ENCODE measurements at regions not wholly inside any gene's neighbourhood (a gene's known extent, or its start where the extent isn't known, plus 50 kb on each side); places are given as distances from the start of the nearest gene placed in this dataset.

GRCh38 chr9:31415164-31415563 lies 969.3 kb upstream of the ACO1 start:
- no peak overlapping the region for H2AFZ ChIP-seq (ENCODE audit: low read depth, low read length, poor library complexity, severe bottlenecking)
- POLR2A ChIA-PET, result no interaction called here

More at GRCh38 chr9:31415164-31415563, 969.3 kb upstream of the ACO1 start:
- no peaks in the 10 kb centered on the region for H3K9me2 ChIP-seq (ENCODE audit: insufficient read depth)
- intact Hi-C loops (cut with micrococcal nuclease), result no loop called here
- ATAC-seq (no peak), DNase-seq (ENCODE audit: low read depth, low spot score) (no peak)
- no peak overlapping the region for H3K9ac ChIP-seq (ENCODE audit: low read length)
- no peaks in the 10 kb centered on the region for H3K27me3 ChIP-seq (ENCODE audit: insufficient read depth, low read length)
- CTCF ChIA-PET, result no interaction called here
- no peaks in the 10 kb centered on the region for H3K79me2 ChIP-seq (ENCODE audit: insufficient read depth, low read length)
- no peak overlapping the region for H3K27ac ChIP-seq (ENCODE audit: low read depth, low read length)
- BruUV-seq (replicated peaks), result no TSS peak
- no peaks in the 10 kb centered on the region for H4K20me1 ChIP-seq (ENCODE audit: insufficient read depth)
- no peaks in the 10 kb centered on the region for H3K9me3 ChIP-seq (ENCODE audit: control insufficient read depth in 1 of 2, insufficient read depth in 1 of 2, low read depth in 1 of 2, low read length in 2 of 2)
- H3K4me3 ChIP-seq (replicated peaks in 1 of 2; ENCODE audit: low read depth in 1 of 2, low read length in 2 of 2), result no peak overlapping the region
- RAD21 ChIA-PET (ENCODE audit: low non-redundant PET in 1 of 2, low total read pairs in 2 of 2, uncharacterized antibody in 2 of 2, unreplicated experiment in 2 of 2), result no interaction called here
- no peak overlapping the region for H3K4me2 ChIP-seq (ENCODE audit: low read length)
- TF ChIP-seq YY1 (IDR thresholded peaks at IDR 0.05; ENCODE audit: extremely low read depth, insufficient replicate concordance, low read depth, low read length), result no peak
- no peak for TF ChIP-seq CEBPB (IDR thresholded peaks at IDR 0.05; ENCODE audit: low read depth)
- no peak for TF ChIP-seq MAX (IDR thresholded peaks at IDR 0.05)
- no peak for TF ChIP-seq SRF (IDR thresholded peaks at IDR 0.05; ENCODE audit: low read depth)
- TF ChIP-seq ATF3 (IDR thresholded peaks at IDR 0.05), result no peak
- no peak for TF ChIP-seq EGR1 (IDR thresholded peaks at IDR 0.05; ENCODE audit: low read depth)
- TF ChIP-seq EZH2phosphoT487 (IDR thresholded peaks at IDR 0.05; ENCODE audit: borderline replicate concordance), result no peak
- TF ChIP-seq EZH2 (IDR thresholded peaks at IDR 0.05), result no peak
- TF ChIP-seq POLR2AphosphoS5 (IDR thresholded peaks at IDR 0.05; ENCODE audit: low read depth, low read length), result no peak
- TF ChIP-seq SP1 (IDR thresholded peaks at IDR 0.05; ENCODE audit: low read depth), result no peak
- no peak for TF ChIP-seq CTCF (IDR thresholded peaks at IDR 0.05 in 2 of 3, conservative IDR thresholded peaks at IDR 0.05 in 1 of 3; ENCODE audit: borderline replicate concordance in 1 of 3, insufficient read depth in 1 of 3, low read depth in 2 of 3, low read length in 2 of 3)
- TF ChIP-seq ZBTB33 (IDR thresholded peaks at IDR 0.05; ENCODE audit: extremely low read depth, insufficient replicate concordance, low read length), result no peak
- no peak for TF ChIP-seq SIN3A (IDR thresholded peaks at IDR 0.05; ENCODE audit: low read depth)
- no peak for TF ChIP-seq FOSL1 (IDR thresholded peaks at IDR 0.05; ENCODE audit: low read depth)
- TF ChIP-seq POLR2A (IDR thresholded peaks at IDR 0.05; ENCODE audit: borderline replicate concordance, extremely low read depth, insufficient read depth, insufficient read length), result no peak
- no peak for TF ChIP-seq ZFX (IDR thresholded peaks at IDR 0.05)
- no peak for TF ChIP-seq ZNF274 (IDR thresholded peaks at IDR 0.05; ENCODE audit: low read depth, low read length)
- TF ChIP-seq JUND (IDR thresholded peaks at IDR 0.05), result no peak
- H3K4me1 ChIP-seq (ENCODE audit: control insufficient read depth in 1 of 2, insufficient read depth in 2 of 2, low read length in 2 of 2), result no peaks in the 10 kb centered on the region
- H3K36me3 ChIP-seq (ENCODE audit: control insufficient read depth in 1 of 2, insufficient read depth in 2 of 2, low read length in 2 of 2), result no peaks in the 10 kb centered on the region
